ENCODE measurements at regions not wholly inside any gene's neighbourhood (a gene's known extent, or its start where the extent isn't known, plus 50 kb on each side); places are given as distances from the start of the nearest gene placed in this dataset.

DNA sequence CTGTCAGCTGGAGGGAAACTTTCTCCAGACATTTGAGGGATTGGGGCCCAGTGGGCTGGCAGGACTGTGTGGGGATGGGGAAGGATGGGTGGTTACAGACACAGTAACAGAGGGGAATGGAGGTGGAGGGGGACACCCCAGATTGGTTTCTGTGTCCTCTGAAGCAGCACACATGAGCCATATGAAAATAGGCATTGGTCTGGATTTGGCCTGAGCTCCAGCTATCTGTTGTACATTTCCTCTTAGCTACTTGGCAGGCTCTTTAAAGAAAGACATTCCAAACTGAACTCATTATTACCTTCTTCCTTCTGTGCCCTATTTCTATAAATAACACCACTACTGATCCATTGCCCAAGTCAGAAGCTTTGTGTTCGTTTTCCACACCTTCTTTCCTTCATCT lies 72.0 kb upstream of the PRL start:
- TF ChIP-seq CTCF (conservative IDR thresholded peaks at IDR 0.05; ENCODE audit: low read depth in 2 of 2) (no peak), EZH2phosphoT487 (IDR thresholded peaks at IDR 0.05; ENCODE audit: unreplicated experiment) (no peak), POLR2AphosphoS5 (IDR thresholded peaks at IDR 0.05; ENCODE audit: low read depth) (no peak), EZH2 (IDR thresholded peaks at IDR 0.05; ENCODE audit: low read depth, unreplicated experiment) (no peak)
- TF ChIP-seq, protein P1, sequence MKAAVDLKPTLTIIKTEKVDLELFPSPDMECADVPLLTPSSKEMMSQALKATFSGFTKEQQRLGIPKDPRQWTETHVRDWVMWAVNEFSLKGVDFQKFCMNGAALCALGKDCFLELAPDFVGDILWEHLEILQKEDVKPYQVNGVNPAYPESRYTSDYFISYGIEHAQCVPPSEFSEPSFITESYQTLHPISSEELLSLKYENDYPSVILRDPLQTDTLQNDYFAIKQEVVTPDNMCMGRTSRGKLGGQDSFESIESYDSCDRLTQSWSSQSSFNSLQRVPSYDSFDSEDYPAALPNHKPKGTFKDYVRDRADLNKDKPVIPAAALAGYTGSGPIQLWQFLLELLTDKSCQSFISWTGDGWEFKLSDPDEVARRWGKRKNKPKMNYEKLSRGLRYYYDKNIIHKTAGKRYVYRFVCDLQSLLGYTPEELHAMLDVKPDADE (IDR thresholded peaks at IDR 0.05): no peak

All from GM23338 (cell line).